HL-60/S4 (cell line): ENCODE measurements at regions not wholly inside any gene's neighbourhood (a gene's known extent, or its start where the extent isn't known, plus 50 kb on each side); places are given as distances from the start of the nearest gene placed in this dataset.

Experiments
- in situ Hi-C: fragments of 300-500 bp; cut with MboI; formaldehyde crosslinking; loops from 2 replicates; pipeline ENCODE4 v1.14.3; 2022; ENCODE audit warnings: low sequenced_read_pairs

- in situ Hi-C loops: no loop called here
These were observed 804.2 kb upstream of the SLITRK1 start for GRCh38 chr13:84686458-84686857.

DNA sequence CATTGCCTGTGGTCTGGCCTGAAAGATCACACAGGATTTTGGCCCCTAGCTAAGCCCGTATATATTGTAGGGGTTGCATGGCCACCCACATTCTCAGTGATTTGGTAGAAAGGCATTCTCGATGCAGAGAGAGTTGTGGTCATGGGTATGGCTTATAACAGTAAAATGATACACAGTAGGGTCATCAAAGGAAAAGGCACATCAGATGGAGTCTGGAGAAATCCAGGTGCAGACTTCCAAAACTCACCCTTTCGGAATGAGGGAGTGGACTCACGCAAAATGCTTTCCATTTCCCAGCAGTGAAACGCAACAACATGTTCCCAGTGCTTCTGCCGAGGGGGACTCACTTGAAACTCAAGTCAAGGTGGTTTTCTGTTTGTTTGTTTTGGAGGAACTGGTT is 802.5 kb upstream of the SLITRK1 start:
- in situ Hi-C loops: no loop called here

DNA sequence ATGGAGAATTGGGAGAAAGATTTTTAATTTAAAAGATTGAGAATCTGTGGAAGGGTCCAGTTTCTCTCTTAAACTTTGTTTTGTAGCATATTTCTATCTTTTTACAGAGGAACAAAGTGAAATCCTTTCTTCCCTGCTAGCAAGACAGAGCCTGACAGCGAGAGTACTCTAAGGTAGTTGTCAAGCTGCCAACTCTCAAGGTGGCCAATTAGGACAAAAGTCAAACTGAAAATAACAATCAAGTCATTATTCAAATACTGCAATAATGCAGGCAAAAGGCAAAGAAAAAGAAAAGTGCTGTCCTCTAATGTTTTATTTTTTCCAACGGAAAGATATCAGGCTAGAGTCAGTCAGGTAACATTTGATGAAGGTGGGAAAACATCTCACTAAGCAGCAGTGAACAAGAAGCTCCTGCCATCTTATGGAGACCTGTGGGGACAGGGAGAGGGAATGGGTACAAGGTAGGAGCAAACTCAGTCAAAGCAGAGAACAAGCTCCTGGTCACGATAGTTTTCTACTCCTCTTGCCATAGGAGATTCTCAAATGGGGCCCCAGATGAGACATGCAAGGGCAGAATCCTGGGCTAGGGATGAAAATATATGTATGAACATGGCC is 801.9 kb upstream of the SLITRK1 start:
- in situ Hi-C loops: no loop called here

DNA sequence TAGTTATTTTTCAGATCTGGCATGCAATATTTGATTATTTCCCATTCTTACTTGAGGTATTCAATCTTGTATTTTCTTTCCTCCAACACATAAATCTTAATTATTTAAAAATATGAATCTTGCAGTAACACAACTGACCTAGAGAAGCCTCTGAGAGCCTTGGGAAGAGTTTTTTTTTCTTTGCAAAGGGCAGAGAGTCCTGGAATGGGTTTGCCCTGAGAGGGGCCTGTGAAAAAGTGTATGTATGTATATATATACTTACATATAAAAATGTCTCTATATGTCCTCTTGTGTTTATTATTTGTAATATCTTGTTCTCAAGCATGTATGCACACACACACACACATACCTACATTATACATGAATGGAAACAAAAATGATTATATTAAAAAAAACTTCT is 801.2 kb upstream of the SLITRK1 start:
- in situ Hi-C loops: no loop called here

DNA sequence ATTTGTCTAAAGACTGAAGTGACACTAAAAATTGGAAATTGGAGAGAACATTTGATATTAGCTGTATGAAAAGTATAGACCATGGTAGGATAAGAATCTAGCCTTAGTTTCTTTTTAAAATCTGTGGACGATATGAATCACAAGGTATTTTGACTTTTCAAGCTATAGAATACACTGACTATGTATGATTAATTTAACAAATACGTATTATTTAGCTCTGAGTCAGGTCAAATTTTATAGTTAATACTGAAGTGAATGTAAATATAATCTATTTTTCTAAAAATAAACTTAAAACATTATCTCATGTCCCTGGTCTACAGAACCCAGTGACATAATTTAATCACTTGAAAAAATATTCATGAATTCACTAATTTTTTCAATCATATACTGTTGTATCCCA is 795.6 kb upstream of the SLITRK1 start:
- in situ Hi-C loops: no loop called here

- in situ Hi-C loops: loop anchor here (25.0 kb wide), 1 partner anchor 110 kb away; no protein-coding TSS in a partner anchor
These were observed 790.3 kb upstream of the SLITRK1 start for GRCh38 chr13:84672616-84673015.

DNA sequence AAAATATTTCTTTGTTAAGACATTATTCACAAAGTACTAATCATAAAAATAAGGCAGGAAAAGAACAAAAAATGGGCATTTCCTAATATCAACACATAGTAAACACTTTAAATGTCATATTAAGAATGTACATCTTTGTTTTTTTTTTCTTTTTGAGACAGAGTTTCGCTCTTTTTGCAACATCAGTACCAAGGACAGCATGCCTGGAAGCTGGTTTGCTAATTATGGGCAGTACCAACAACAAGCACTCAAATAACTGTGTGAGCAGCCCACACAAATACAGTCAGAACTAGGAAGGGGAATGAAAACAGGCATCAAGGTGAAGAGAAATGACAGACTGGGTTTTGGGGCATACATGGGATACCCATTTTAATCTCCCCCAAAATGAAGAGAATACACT is 788.0 kb upstream of the SLITRK1 start:
- in situ Hi-C loops: loop anchor here (25.0 kb wide), 1 partner anchor 108 kb away; no protein-coding TSS in a partner anchor

DNA sequence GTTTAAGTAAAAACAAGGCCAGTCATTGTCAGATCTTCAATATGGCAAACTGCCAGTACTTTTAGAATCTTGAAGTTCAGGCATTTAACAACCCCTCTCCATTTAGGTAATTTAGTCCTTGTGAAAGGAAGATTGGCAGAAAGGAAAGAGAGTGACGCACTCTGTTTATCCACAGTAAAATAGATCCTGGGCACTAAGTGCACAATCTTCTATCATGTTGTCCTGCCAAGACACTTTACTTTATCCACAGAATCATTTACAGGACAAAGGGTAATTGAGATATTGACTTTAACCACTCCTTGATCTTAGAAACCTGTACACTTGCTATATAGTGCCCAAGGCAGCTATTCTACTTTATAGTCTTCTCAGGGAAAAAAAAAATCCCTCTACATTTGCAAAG is 786.4 kb upstream of the SLITRK1 start:
- in situ Hi-C loops: loop anchor here (25.0 kb wide), 1 partner anchor 106 kb away; no protein-coding TSS in a partner anchor

DNA sequence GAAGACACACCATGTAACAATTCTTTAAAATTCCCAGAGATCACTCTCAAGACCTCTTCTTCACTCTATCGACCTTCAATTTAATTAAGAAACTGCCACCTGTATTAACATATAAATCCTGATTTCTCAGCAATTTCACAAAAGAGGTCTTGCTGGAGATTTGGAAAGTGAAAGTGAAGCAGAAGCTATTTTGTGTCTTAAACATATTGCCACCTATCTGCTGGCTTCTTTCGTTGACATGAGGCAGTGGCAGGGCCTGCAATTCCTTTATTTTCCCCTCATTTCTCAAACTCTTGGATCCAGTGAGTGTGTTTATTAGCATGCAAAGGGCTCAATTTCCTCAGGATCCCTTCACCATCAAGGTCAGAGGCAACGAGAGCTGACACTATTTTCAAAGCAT is 780.2 kb upstream of the SLITRK1 start:
- in situ Hi-C loops: loop anchor here (25.0 kb wide), 1 partner anchor 100 kb away; no protein-coding TSS in a partner anchor

GRCh38 chr13:84661718-84662117 is 779.4 kb upstream of the SLITRK1 start:
- in situ Hi-C loops: loop anchor here (25.0 kb wide), 1 partner anchor 99 kb away; no protein-coding TSS in a partner anchor

DNA sequence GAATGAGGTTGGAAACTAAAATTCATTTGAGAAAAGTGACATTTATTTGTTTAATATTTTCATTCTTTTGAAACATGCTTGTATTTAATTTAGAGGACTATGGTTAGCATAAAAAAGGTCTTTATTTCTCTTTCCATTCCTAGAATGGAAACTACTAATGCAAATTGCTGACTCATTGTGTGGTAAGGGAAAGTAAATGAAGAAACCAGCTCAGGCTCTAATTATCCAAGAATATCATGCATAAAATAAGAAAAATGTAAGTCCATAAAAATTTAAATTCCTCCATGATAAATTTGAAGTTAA is 777.0 kb upstream of the SLITRK1 start:
- in situ Hi-C loops: loop anchor here (25.0 kb wide), 1 partner anchor 97 kb away; no protein-coding TSS in a partner anchor

DNA sequence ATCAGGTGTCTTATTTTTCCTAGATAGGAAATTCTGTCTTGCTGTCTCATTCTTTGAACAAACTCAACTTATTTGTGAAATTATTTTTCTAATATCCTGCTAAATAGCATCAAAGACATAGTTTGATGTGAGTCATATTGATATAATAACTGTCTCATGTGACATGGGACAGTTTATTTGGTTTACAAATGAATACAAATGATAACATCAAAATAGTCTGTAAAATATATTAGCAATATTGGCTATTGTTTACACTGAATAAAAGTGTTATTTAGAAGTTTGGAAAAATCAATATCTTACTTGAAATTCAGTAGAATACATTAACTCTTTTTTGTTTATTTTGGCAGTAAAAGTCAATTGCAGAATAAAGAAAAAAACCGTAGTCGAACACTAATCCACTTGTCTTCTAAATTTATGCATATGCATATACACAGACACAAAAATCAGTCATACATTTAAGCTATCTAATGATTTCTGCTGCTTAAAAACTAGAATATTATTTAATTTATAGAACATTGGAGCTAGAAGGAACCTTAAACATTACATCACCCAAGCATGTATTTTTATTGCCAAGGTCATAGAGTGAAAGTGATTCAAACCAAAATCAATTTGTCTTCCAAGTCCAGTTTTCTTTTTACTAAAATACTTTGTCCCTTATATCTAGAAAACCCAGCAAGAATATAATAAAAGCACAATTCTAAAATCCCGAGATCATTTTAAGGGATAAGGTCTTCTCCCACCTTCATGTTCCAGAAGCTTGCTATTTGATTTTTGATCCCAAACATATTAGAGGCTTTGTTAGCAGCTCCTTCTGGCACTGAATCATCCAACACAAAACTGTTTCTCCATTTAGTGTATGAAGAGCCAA is 776.5 kb upstream of the SLITRK1 start:
- in situ Hi-C loops: loop anchor here (25.0 kb wide), 1 partner anchor 96 kb away; no protein-coding TSS in a partner anchor

DNA sequence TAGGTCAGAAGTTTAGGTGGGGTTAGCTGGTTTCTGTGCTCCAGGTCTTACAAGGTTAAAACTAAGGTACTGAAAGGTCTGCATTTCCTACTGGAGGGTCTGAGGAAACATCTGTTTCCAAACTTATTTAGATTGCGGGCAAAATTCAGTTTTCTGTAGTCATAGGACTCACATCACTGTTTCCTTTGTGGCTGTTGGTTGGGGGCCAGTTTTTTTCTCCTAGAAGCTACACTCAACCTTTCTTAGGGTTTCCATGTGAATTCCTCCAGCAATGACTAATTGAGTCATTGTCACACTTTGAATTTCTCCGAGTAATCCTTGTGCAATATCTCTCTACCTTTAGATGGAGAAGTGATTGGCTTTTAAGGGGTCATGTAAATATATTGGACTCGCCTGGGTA is 773.4 kb upstream of the SLITRK1 start:
- in situ Hi-C loops: loop anchor here (25.0 kb wide), 1 partner anchor 93 kb away; no protein-coding TSS in a partner anchor

- in situ Hi-C loops: loop anchor here (25.0 kb wide), 1 partner anchor 92 kb away; no protein-coding TSS in a partner anchor
These were observed 772.5 kb upstream of the SLITRK1 start for GRCh38 chr13:84654654-84655275.

DNA sequence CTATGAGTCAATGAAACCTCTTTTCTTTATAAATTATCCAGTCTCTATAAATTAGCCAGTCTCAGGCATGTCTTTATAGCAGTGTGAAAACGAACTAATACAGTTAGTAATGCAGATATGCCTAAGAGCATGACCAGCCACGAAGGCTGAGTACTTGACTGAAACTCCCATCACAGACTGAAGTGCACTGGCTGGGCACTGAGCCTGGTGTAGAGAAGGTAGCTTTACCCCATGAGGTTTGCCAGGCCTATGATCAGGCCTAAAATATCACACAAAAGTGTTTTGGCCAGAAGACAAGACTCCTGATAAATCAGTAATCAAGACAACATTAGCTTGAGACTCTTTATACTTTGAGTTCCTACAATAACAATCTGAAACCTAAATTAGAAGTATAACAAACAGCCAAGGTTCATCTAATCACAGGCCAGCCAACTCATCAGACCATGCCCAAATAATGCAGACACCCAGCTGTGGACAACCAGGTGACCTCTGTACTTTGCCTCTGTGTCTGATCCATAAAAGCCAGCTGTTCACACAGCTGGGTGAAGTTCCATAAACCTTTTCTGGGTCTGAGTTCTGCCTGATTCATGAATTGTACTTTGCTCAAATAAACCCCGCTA is 771.8 kb upstream of the SLITRK1 start:
- in situ Hi-C loops: loop anchor here (25.0 kb wide), 1 partner anchor 92 kb away; no protein-coding TSS in a partner anchor

GRCh38 chr13:84651705-84652104 is 769.4 kb upstream of the SLITRK1 start:
- in situ Hi-C loops: loop anchor here (25.0 kb wide), 1 partner anchor 89 kb away; no protein-coding TSS in a partner anchor

GRCh38 chr13:84651288-84651687 is 769.0 kb upstream of the SLITRK1 start:
- in situ Hi-C loops: loop anchor here (25.0 kb wide), 1 partner anchor 89 kb away; no protein-coding TSS in a partner anchor

GRCh38 chr13:84649853-84650252 is 767.6 kb upstream of the SLITRK1 start:
- in situ Hi-C loops: loop anchor here (25.0 kb wide), 1 partner anchor 88 kb away; no protein-coding TSS in a partner anchor

DNA sequence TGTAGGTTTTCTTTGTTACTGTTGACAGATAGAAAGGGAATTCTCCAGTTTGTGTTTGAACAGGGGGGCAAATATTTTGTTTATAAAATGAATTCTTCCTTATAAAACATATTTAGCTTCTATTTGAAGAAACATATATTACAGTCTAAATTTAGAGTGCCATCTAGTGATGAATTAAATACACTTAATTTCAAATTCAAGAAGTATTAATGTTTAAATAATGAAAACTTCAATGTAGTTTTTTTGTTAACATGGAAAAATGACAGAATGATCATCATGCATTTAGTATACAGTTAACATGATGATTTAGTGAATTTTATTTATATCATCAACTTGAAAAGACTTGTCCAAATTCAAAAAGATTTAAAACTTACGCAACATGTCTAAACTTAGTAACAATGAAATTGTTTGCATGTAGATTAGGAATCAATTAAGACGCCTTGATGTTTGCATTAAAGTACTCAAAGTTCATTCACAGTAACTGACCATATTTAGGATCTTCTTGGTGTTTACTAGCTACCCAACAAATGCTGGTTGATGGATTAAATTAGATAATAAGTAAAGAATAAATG is 765.9 kb upstream of the SLITRK1 start:
- in situ Hi-C loops: no loop called here

DNA sequence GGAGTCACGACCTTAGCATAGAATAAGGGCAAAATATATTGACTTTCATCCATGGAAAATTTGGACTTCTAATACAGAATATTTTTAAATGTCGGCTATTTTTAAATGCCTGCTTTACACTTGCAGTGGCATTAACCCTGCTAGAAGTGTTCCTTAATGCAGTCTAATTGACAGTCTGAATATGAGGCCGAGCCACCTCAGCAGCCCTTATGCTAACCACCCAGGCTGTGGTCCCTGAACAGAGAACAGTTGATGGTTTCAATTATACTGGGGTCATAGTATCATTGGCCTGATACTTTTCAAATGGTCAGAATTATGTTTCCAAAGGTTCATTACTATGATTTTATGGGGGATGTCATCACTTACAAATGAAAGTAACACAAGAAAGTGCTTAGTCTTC is 764.7 kb upstream of the SLITRK1 start:
- in situ Hi-C loops: no loop called here
